A549 (cell line): ENCODE measurements at regions not wholly inside any gene's neighbourhood (a gene's known extent, or its start where the extent isn't known, plus 50 kb on each side); places are given as distances from the start of the nearest gene placed in this dataset.

ENCODE experiments used
- ATAC-seq, 2 experiments: fragments of 200-7000 bp in 1 of 2; fragments of >200 bp in 1 of 2; cut with Nextera tagmentation in 1 of 2; cut with Tn5 transposase in 1 of 2; 3 replicates each; pipeline versions ENCODE4 v1.8.0 to v1.9.1; 2018 to 2020; ENCODE audit warnings: mild to moderate bottlenecking in 1 of 2, moderate library complexity in 1 of 2
- CTCF ChIA-PET: fragments of 300-600 bp; sonication (Branson Sonifier 250); formaldehyde crosslinking; extraction: SDS; loops from one replicate; lab custom pipeline; 2021; ENCODE audit warnings: antibody characterized with exemption, inconsistent platforms; lab: Yijun Ruan, JAX
- POLR2A ChIA-PET: fragments of 350-600 bp; formaldehyde crosslinking; extraction: SDS; loops from one replicate; lab custom pipeline; 2021; ENCODE audit warnings: antibody characterized with exemption, inconsistent platforms; lab: Yijun Ruan, JAX
- DNase-seq, 2 experiments: peaks; one replicate each; pipeline versions ENCODE4 v3.0.0 to v3.0.0-alpha.2; 2011 to 2016; ENCODE audit warnings: low read depth in 1 of 2, low spot score in 1 of 2
- FAIRE-seq: peaks from 2 replicates; lab custom pipeline; 2011; peaks lifted over from hg19 to GRCh38; lab: Jason Lieb, UNC
- H3K27ac ChIP-seq, 2 experiments: fragments of >200 bp; sonication (Bioruptor Twin); formaldehyde crosslinking; 3 replicates each; pipeline ENCODE4 v1.5.1; 2016 to 2017
- H3K4me1 ChIP-seq: fragments of >200 bp; sonication (Bioruptor Twin); formaldehyde crosslinking; 3 replicates; pipeline ENCODE4 v1.6.1; 2016
- H3K4me2 ChIP-seq: fragments of >200 bp; sonication (Bioruptor Twin); formaldehyde crosslinking; 3 replicates; pipeline ENCODE4 v1.6.1; 2016
- H3K4me3 ChIP-seq: fragments of >200 bp; sonication (Bioruptor Twin); formaldehyde crosslinking; 3 replicates; pipeline ENCODE4 v1.5.1; 2016
- H3K9me3 ChIP-seq: fragments of >200 bp; sonication (Bioruptor Twin); formaldehyde crosslinking; 3 replicates; pipeline ENCODE4 v1.6.1; 2016
- ATOH8 ChIP-seq: fragments of 250-450 bp; sonication (Bioruptor Pico); IDR thresholded peaks from 2 replicates; pipeline ENCODE4 v1.5.0; 2020; ENCODE audit warnings: low read depth, mild to moderate bottlenecking, moderate library complexity
- CEBPB ChIP-seq, 2 experiments: fragments of >200 bp in 1 of 2; sonication (Bioruptor Twin) in 1 of 2; formaldehyde crosslinking in 1 of 2; IDR thresholded peaks; 2 replicates each; pipeline ENCODE4 v1.6.1; 2012 to 2016
- EHF ChIP-seq: fragments of 250-450 bp; sonication (Bioruptor Pico); IDR thresholded peaks from 2 replicates; pipeline ENCODE4 v1.5.0; 2020; ENCODE audit warnings: mild to moderate bottlenecking
- ELK1 ChIP-seq: fragments of 150-350 bp; IDR thresholded peaks from 2 replicates; pipeline ENCODE4 v1.6.1; 2014; ENCODE audit warnings: low read depth, mild to moderate bottlenecking, low read length
- EP300 ChIP-seq, 2 experiments: fragments of >200 bp; sonication (Bioruptor Twin); formaldehyde crosslinking; IDR thresholded peaks; 2 replicates in 1 of 2; 3 replicates in 1 of 2; pipeline ENCODE4 v1.6.1; 2016 to 2017
- FOSL2 ChIP-seq, 2 experiments: fragments of 450-650 bp in 1 of 2; fragments of >200 bp in 1 of 2; sonication (Bioruptor Twin) in 1 of 2; formaldehyde crosslinking; IDR thresholded peaks; 2 replicates each; pipeline versions ENCODE4 v1.5.0 to v1.6.1; 2016 to 2020; ENCODE audit warnings: mild to moderate bottlenecking in 1 of 2, moderate library complexity in 1 of 2
- GATA3 ChIP-seq: IDR thresholded peaks from 2 replicates; pipeline ENCODE4 v1.6.1; 2012; ENCODE audit warnings: borderline replicate concordance
- HDAC2 ChIP-seq: fragments of 200-600 bp; sonication (generic); IDR thresholded peaks from 2 replicates; pipeline ENCODE4 v1.6.1; 2016
- HOXA7 ChIP-seq: fragments of 250-450 bp; sonication (Bioruptor Pico); IDR thresholded peaks from 2 replicates; pipeline ENCODE4 v1.5.0; 2020; ENCODE audit warnings: mild to moderate bottlenecking, moderate library complexity
- HOXB5 ChIP-seq: fragments of 250-450 bp; sonication (Bioruptor Pico); IDR thresholded peaks from 2 replicates; pipeline ENCODE4 v1.5.0; 2020; ENCODE audit warnings: mild to moderate bottlenecking, moderate library complexity
- MAFK ChIP-seq: fragments of 450-650 bp; IDR thresholded peaks from 2 replicates; pipeline ENCODE4 v1.6.1; 2014; ENCODE audit not compliant: partially characterized antibody
- MAZ ChIP-seq: fragments of 150-350 bp; IDR thresholded peaks from 2 replicates; pipeline ENCODE4 v1.6.1; 2014; ENCODE audit warnings: antibody characterized with exemption, low read depth, low read length, borderline replicate concordance
- NPAS2 ChIP-seq: fragments of 250-450 bp; sonication (Bioruptor Pico); IDR thresholded peaks from 2 replicates; pipeline ENCODE4 v1.8.0; 2022; ENCODE audit warnings: mild to moderate bottlenecking, moderate library complexity, borderline replicate concordance
- NR3C1 ChIP-seq: fragments of >200 bp; sonication (Bioruptor Twin); formaldehyde crosslinking; IDR thresholded peaks from 3 replicates; pipeline ENCODE4 v1.6.1; 2017
- POLR2AphosphoS2 ChIP-seq: conservative IDR thresholded peaks from 2 replicates; pipeline ENCODE4 v1.6.1; 2012; ENCODE audit warnings: low read length, improper control_type of control experiment, inconsistent platforms
- RARB ChIP-seq: fragments of 250-450 bp; sonication (Bioruptor Pico); IDR thresholded peaks from 2 replicates; pipeline ENCODE4 v1.8.0; 2021; ENCODE audit warnings: mild to moderate bottlenecking, moderate library complexity
- RFX5 ChIP-seq: fragments of 450-650 bp; IDR thresholded peaks from 2 replicates; pipeline ENCODE4 v1.7.1; 2014; ENCODE audit warnings: antibody characterized with exemption, mild to moderate bottlenecking, moderate library complexity
- SMC3 ChIP-seq: fragments of >200 bp; sonication (Bioruptor Twin); formaldehyde crosslinking; IDR thresholded peaks from 3 replicates; pipeline ENCODE4 v1.6.1; 2018; ENCODE audit warnings: inconsistent platforms
- SREBF2 ChIP-seq: fragments of 450-650 bp; IDR thresholded peaks from 2 replicates; pipeline ENCODE4 v1.6.1; 2014; ENCODE audit warnings: mild to moderate bottlenecking, moderate library complexity
- ZFP36 ChIP-seq: fragments of 450-650 bp; IDR thresholded peaks from 2 replicates; pipeline ENCODE4 v1.6.1; 2014; ENCODE audit warnings: borderline replicate concordance; ENCODE audit not compliant: partially characterized antibody
- ZSCAN20 ChIP-seq: fragments of 250-450 bp; sonication (Bioruptor Pico); IDR thresholded peaks from 2 replicates; pipeline ENCODE4 v1.8.0; 2022; ENCODE audit warnings: mild to moderate bottlenecking, moderate library complexity
- WGBS: methylation state at CpG from one replicate; pipeline ENCODE4 v1.1.6; 2017; ENCODE audit errors: missing lambda C conversion rate; 5-methylcytosine and 5-hydroxymethylcytosine counted together
- TF ChIP-seq, protein P1 (sequence below): IDR thresholded peaks from 2 replicates; pipeline ENCODE4 v1.6.1; 2012; ENCODE audit warnings: low read depth, borderline replicate concordance
- TF ChIP-seq, protein P2 (sequence below): IDR thresholded peaks from 2 replicates; pipeline ENCODE4 v1.6.1; 2012
- TF ChIP-seq, protein P3 (sequence below): fragments of >200 bp; sonication (Bioruptor Twin); formaldehyde crosslinking; IDR thresholded peaks from 2 replicates; pipeline ENCODE4 v1.6.1; 2016
- TF ChIP-seq, protein P4 (sequence below): fragments of >200 bp; sonication (Bioruptor Twin); formaldehyde crosslinking; IDR thresholded peaks from 3 replicates; pipeline ENCODE4 v1.6.1; 2016
- TF ChIP-seq, protein P5 (sequence below): fragments of 450-650 bp; IDR thresholded peaks from 2 replicates; pipeline ENCODE4 v1.6.1; 2014; ENCODE audit warnings: antibody characterized with exemption
- TF ChIP-seq, protein P6 (sequence below): fragments of 200-600 bp; sonication (generic); IDR thresholded peaks from 2 replicates; pipeline ENCODE4 v1.6.1; 2016; ENCODE audit warnings: antibody characterized with exemption, mild to moderate bottlenecking, moderate library complexity

GRCh38 chr10:42990016-42990720 lies 86.7 kb upstream of the RET start:
- Histone ChIP-seq H3K4me2 (no peak overlapping the region), H3K4me3 (no peak overlapping the region), H3K27ac (no peak overlapping the region), H3K4me1 (no peaks in the 10 kb centered on the region), H3K9me3 (no peaks in the 10 kb centered on the region)
- no peak for FAIRE-seq
- POLR2A ChIA-PET: no interaction called here
- CTCF ChIA-PET: no interaction called here
- ATAC-seq: no peak
- TF ChIP-seq, protein P1, sequence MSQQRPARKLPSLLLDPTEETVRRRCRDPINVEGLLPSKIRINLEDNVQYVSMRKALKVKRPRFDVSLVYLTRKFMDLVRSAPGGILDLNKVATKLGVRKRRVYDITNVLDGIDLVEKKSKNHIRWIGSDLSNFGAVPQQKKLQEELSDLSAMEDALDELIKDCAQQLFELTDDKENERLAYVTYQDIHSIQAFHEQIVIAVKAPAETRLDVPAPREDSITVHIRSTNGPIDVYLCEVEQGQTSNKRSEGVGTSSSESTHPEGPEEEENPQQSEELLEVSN: no peak
- TF ChIP-seq RFX5: no peak
- TF ChIP-seq, protein P2, sequence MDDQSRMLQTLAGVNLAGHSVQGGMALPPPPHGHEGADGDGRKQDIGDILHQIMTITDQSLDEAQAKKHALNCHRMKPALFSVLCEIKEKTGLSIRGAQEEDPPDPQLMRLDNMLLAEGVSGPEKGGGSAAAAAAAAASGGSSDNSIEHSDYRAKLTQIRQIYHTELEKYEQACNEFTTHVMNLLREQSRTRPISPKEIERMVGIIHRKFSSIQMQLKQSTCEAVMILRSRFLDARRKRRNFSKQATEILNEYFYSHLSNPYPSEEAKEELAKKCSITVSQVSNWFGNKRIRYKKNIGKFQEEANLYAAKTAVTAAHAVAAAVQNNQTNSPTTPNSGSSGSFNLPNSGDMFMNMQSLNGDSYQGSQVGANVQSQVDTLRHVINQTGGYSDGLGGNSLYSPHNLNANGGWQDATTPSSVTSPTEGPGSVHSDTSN: no peak
- TF ChIP-seq ATOH8 (CRISPR knock-in tag): no peak
- TF ChIP-seq EHF: no peak
- TF ChIP-seq MAFK: no peak
- TF ChIP-seq FOSL2 (IDR thresholded peaks at IDR 0.05): no peak
- TF ChIP-seq FOSL2 (CRISPR knock-in tag; IDR thresholded peaks at IDR 0.05): no peak
- no peak for TF ChIP-seq MAZ
- TF ChIP-seq, protein P3, sequence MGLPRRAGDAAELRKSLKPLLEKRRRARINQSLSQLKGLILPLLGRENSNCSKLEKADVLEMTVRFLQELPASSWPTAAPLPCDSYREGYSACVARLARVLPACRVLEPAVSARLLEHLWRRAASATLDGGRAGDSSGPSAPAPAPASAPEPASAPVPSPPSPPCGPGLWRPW: no peak
- TF ChIP-seq SMC3: no peak
- TF ChIP-seq HOXB5 (CRISPR knock-in tag): no peak
- TF ChIP-seq HDAC2: no peak
- no peak for TF ChIP-seq SREBF2
- no peak for TF ChIP-seq POLR2AphosphoS2
- TF ChIP-seq, protein P4, sequence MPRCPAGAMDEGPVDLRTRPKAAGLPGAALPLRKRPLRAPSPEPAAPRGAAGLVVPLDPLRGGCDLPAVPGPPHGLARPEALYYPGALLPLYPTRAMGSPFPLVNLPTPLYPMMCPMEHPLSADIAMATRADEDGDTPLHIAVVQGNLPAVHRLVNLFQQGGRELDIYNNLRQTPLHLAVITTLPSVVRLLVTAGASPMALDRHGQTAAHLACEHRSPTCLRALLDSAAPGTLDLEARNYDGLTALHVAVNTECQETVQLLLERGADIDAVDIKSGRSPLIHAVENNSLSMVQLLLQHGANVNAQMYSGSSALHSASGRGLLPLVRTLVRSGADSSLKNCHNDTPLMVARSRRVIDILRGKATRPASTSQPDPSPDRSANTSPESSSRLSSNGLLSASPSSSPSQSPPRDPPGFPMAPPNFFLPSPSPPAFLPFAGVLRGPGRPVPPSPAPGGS: no peak
- TF ChIP-seq ELK1: no peak
- TF ChIP-seq ZFP36: no peak
- TF ChIP-seq HOXA7 (CRISPR knock-in tag): no peak
- TF ChIP-seq, protein P5, sequence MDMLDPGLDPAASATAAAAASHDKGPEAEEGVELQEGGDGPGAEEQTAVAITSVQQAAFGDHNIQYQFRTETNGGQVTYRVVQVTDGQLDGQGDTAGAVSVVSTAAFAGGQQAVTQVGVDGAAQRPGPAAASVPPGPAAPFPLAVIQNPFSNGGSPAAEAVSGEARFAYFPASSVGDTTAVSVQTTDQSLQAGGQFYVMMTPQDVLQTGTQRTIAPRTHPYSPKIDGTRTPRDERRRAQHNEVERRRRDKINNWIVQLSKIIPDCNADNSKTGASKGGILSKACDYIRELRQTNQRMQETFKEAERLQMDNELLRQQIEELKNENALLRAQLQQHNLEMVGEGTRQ: no peak
- no peak for DNase-seq
- WGBS: 37% methylated on average over 17 of the region's 18 CpGs

GRCh38 chr10:42990721-42991441 lies 86.0 kb upstream of the RET start:
- FAIRE-seq: no peak
- ChIA-PET CTCF (no interaction called here), POLR2A (no interaction called here)
- Histone ChIP-seq H3K4me1 (no peaks in the 10 kb centered on the region), H3K4me3 (no peak overlapping the region), H3K27ac (no peak overlapping the region), H3K9me3 (no peaks in the 10 kb centered on the region), H3K4me2 (no peak overlapping the region)
- no peak for ATAC-seq
- no peak for DNase-seq
- WGBS: 66% methylated on average over 15 of the region's 18 CpGs
- TF ChIP-seq, protein P6, sequence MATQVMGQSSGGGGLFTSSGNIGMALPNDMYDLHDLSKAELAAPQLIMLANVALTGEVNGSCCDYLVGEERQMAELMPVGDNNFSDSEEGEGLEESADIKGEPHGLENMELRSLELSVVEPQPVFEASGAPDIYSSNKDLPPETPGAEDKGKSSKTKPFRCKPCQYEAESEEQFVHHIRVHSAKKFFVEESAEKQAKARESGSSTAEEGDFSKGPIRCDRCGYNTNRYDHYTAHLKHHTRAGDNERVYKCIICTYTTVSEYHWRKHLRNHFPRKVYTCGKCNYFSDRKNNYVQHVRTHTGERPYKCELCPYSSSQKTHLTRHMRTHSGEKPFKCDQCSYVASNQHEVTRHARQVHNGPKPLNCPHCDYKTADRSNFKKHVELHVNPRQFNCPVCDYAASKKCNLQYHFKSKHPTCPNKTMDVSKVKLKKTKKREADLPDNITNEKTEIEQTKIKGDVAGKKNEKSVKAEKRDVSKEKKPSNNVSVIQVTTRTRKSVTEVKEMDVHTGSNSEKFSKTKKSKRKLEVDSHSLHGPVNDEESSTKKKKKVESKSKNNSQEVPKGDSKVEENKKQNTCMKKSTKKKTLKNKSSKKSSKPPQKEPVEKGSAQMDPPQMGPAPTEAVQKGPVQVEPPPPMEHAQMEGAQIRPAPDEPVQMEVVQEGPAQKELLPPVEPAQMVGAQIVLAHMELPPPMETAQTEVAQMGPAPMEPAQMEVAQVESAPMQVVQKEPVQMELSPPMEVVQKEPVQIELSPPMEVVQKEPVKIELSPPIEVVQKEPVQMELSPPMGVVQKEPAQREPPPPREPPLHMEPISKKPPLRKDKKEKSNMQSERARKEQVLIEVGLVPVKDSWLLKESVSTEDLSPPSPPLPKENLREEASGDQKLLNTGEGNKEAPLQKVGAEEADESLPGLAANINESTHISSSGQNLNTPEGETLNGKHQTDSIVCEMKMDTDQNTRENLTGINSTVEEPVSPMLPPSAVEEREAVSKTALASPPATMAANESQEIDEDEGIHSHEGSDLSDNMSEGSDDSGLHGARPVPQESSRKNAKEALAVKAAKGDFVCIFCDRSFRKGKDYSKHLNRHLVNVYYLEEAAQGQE: no peak
- no peak for TF ChIP-seq NPAS2 (CRISPR knock-in tag)
- TF ChIP-seq NR3C1: no peak
- no peak for TF ChIP-seq EP300 (IDR thresholded peaks at IDR 0.05)
- no peak for TF ChIP-seq RARB (CRISPR knock-in tag)
- no peak for TF ChIP-seq MAZ
- TF ChIP-seq GATA3: no peak
- no peak for TF ChIP-seq ZSCAN20 (CRISPR knock-in tag)
- no peak for TF ChIP-seq CEBPB (IDR thresholded peaks at IDR 0.05)
